ENCODE measurements at regions not wholly inside any gene's neighbourhood (a gene's known extent, or its start where the extent isn't known, plus 50 kb on each side); places are given as distances from the start of the nearest gene placed in this dataset.

- TF ChIP-seq CTCF (IDR thresholded peaks at IDR 0.05) = no peak
- no peak for TF ChIP-seq POLR2A (IDR thresholded peaks at IDR 0.05)
- no peak for TF ChIP-seq EP300 (IDR thresholded peaks at IDR 0.05)
These were observed 76.9 kb upstream of the PAPOLG start for GRCh38 chr2:60679036-60679780.

Measured in upper lobe of left lung (tissue), 4 donors.